HG03066 (cell line): ENCODE measurements at regions not wholly inside any gene's neighbourhood (a gene's known extent, or its start where the extent isn't known, plus 50 kb on each side); places are given as distances from the start of the nearest gene placed in this dataset.

Experiments
- ATAC-seq: cut with Tn5 transposase; IDR thresholded peaks from one replicate; pipeline ENCODE4 v1.9.1; 2021; ENCODE audit warnings: low read depth; ENCODE audit not compliant: unreplicated experiment

GRCh38 chr13:53463106-53463505 is 434.5 kb downstream of the OLFM4 start:
- no peak for ATAC-seq

GRCh38 chr13:53466576-53466975 is 438.0 kb downstream of the OLFM4 start:
- ATAC-seq = no peak

- ATAC-seq = no peak
Measured at GRCh38 chr13:53473397-53473796, 444.8 kb downstream of the OLFM4 start.

- no peak for ATAC-seq
Measured at GRCh38 chr13:53474878-53475277, 446.3 kb downstream of the OLFM4 start.

GRCh38 chr13:53490752-53491151 is 462.1 kb downstream of the OLFM4 start:
- no peak for ATAC-seq

- ATAC-seq = no peak
Measured at GRCh38 chr13:53494406-53494805, 465.8 kb downstream of the OLFM4 start.

GRCh38 chr13:53499576-53500133 is 471.0 kb downstream of the OLFM4 start:
- no peak for ATAC-seq

GRCh38 chr13:53501387-53501786 is 472.8 kb downstream of the OLFM4 start:
- peak; percentile 89 for ATAC-seq

GRCh38 chr13:53507741-53508140 is 479.1 kb downstream of the OLFM4 start:
- ATAC-seq = no peak

- ATAC-seq = no peak
Measured at GRCh38 chr13:53512635-53513034, 484.0 kb downstream of the OLFM4 start.

GRCh38 chr13:53513226-53513625 is 484.6 kb downstream of the OLFM4 start:
- ATAC-seq = no peak

GRCh38 chr13:53520132-53520531 is 491.5 kb downstream of the OLFM4 start:
- ATAC-seq = no peak

- ATAC-seq = no peak
Measured at GRCh38 chr13:53522034-53522433, 493.4 kb downstream of the OLFM4 start.

- ATAC-seq = no peak
Measured at GRCh38 chr13:53537586-53537985, 509.0 kb downstream of the OLFM4 start.

GRCh38 chr13:53545340-53545941 is 516.8 kb downstream of the OLFM4 start:
- no peak for ATAC-seq

GRCh38 chr13:53560556-53560955 is 531.9 kb downstream of the OLFM4 start:
- no peak for ATAC-seq

- ATAC-seq = no peak
Measured at GRCh38 chr13:53562419-53562818, 533.8 kb downstream of the OLFM4 start.

- ATAC-seq = no peak
Measured at GRCh38 chr13:53568491-53568890, 539.9 kb downstream of the OLFM4 start.

- ATAC-seq = no peak
Measured at GRCh38 chr13:53569453-53569852, 540.8 kb downstream of the OLFM4 start.

GRCh38 chr13:53601113-53601512 is 572.5 kb downstream of the OLFM4 start:
- ATAC-seq = no peak

- no peak for ATAC-seq
Measured at GRCh38 chr13:53605326-53605725, 576.7 kb downstream of the OLFM4 start.

- no peak for ATAC-seq
Measured at GRCh38 chr13:53612200-53612599, 583.6 kb downstream of the OLFM4 start.

GRCh38 chr13:53622456-53622855 is 593.8 kb downstream of the OLFM4 start:
- ATAC-seq = no peak
